ENCODE measurements at regions not wholly inside any gene's neighbourhood (a gene's known extent, or its start where the extent isn't known, plus 50 kb on each side); places are given as distances from the start of the nearest gene placed in this dataset.

DNA sequence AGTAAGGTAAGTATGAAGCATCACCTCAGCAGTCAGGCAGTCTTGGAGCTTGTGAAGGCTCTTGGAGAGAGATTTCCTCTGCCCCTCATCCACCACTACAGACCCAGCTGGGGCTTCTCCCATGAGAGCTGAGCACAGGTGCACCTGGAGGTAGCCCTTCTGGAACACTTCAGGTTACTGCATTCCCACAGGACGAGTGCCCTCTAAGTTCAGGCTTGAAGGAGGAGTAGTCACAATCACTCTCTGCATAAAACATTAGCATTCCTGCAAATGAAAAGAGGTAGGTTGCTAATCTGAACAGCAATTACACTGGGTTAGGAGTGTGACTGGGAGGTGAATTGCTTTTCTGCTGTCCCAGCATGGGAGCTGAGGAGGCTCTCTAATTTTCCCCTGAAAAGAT is 308.8 kb downstream of the TEX13C start:
- FAIRE-seq (no peak), DNase-seq (ENCODE audit: low read depth, low spot score) (no peak)
- dilution Hi-C loops (cut with MboI; ENCODE audit: extremely low pct_ligation_motif_present, low sequenced_read_pairs), result no loop called here
- no peaks in the 10 kb centered on the region for H3K36me3 ChIP-seq (ENCODE audit: control insufficient read depth in 2 of 2, extremely low read depth in 1 of 2, insufficient read depth in 2 of 2, low read length in 2 of 2)
- no peaks in the 10 kb centered on the region for H3K79me2 ChIP-seq (ENCODE audit: control insufficient read depth, insufficient read depth, low read length)
- no peak overlapping the region for H2AFZ ChIP-seq (ENCODE audit: low read depth, low read length)
- no peak overlapping the region for H3K27ac ChIP-seq (ENCODE audit: insufficient read depth, low read depth, low read length)
- no peaks in the 10 kb centered on the region for H3K4me1 ChIP-seq (ENCODE audit: control insufficient read depth, extremely low read depth, insufficient read depth, low read length)
- TF ChIP-seq JUN (IDR thresholded peaks at IDR 0.05; ENCODE audit: borderline replicate concordance, insufficient read depth, insufficient read length, low read depth) (no peak), POLR2A (IDR thresholded peaks at IDR 0.05; ENCODE audit: low read depth, low read length) (no peak), FOS (IDR thresholded peaks at IDR 0.05; ENCODE audit: borderline replicate concordance, insufficient read depth, low read length) (no peak), POLR2AphosphoS5 (IDR thresholded peaks at IDR 0.05; ENCODE audit: insufficient read depth, low read depth, low read length) (no peak)
- TF ChIP-seq, protein P1, sequence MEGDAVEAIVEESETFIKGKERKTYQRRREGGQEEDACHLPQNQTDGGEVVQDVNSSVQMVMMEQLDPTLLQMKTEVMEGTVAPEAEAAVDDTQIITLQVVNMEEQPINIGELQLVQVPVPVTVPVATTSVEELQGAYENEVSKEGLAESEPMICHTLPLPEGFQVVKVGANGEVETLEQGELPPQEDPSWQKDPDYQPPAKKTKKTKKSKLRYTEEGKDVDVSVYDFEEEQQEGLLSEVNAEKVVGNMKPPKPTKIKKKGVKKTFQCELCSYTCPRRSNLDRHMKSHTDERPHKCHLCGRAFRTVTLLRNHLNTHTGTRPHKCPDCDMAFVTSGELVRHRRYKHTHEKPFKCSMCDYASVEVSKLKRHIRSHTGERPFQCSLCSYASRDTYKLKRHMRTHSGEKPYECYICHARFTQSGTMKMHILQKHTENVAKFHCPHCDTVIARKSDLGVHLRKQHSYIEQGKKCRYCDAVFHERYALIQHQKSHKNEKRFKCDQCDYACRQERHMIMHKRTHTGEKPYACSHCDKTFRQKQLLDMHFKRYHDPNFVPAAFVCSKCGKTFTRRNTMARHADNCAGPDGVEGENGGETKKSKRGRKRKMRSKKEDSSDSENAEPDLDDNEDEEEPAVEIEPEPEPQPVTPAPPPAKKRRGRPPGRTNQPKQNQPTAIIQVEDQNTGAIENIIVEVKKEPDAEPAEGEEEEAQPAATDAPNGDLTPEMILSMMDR (IDR thresholded peaks at IDR 0.05; ENCODE audit: extremely low read depth in 1 of 2, insufficient read depth in 1 of 2, low read depth in 1 of 2, low read length in 2 of 2), result no peak
- no peaks in the 10 kb centered on the region for H4K20me1 ChIP-seq (replicated peaks; ENCODE audit: control insufficient read depth, extremely low read depth, insufficient read depth, low read length)
- no peak overlapping the region for H3K9ac ChIP-seq (replicated peaks; ENCODE audit: extremely low read depth, insufficient read depth, low read length)
- H3K4me3 ChIP-seq (replicated peaks in 1 of 3; ENCODE audit: insufficient read depth in 1 of 3, low read depth in 1 of 3, low read length in 3 of 3), result no peak overlapping the region
- H3K9me1 ChIP-seq (replicated peaks; ENCODE audit: control insufficient read depth, extremely low read depth, insufficient read depth, low read length), result no peaks in the 10 kb centered on the region
- no TSS peak for BruUV-seq (replicated peaks)
- H3K27me3 ChIP-seq (ENCODE audit: control insufficient read depth in 2 of 2, insufficient read depth in 2 of 2, low read length in 2 of 2), result no peaks in the 10 kb centered on the region
- POLR2A ChIA-PET, result no interaction called here
- H3K9me3 ChIP-seq (replicated peaks; ENCODE audit: control insufficient read depth, insufficient read depth, low read length), result no peaks in the 10 kb centered on the region
- CTCF ChIA-PET, result no interaction called here
- no peak overlapping the region for H3K4me2 ChIP-seq (ENCODE audit: insufficient read depth, low read length)
- intact Hi-C loops (cut with micrococcal nuclease), result no loop called here

DNA sequence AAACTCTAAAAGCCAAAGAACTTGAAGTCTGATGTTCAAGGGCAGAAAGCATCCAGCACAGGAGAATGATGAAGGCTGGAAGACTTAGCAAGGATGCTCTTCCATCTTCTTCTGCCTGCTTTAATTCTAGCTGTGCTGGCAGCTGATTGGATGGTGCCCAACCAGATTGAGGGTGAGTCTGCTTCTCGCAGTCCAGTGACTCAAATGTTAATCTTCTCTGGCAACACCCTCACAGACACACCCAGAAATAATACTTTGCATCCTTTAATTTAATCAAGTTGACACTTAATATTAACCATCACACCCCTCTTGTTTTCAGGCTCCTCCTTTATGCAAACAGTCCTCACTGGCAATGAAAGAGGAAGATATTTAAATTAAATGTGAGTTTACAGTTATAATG is 321.7 kb downstream of the TEX13C start:
- DNase-seq (ENCODE audit: low read depth, low spot score) (no peak), FAIRE-seq (no peak)
- BruUV-seq (replicated peaks), result no TSS peak
- ChIA-PET CTCF (no interaction called here), POLR2A (no interaction called here)
- no peaks in the 10 kb centered on the region for H3K9me3 ChIP-seq (replicated peaks; ENCODE audit: control insufficient read depth, insufficient read depth, low read length)
- intact Hi-C loops (cut with micrococcal nuclease), result no loop called here
- no peak overlapping the region for H3K4me2 ChIP-seq (ENCODE audit: insufficient read depth, low read length)
- H3K79me2 ChIP-seq (ENCODE audit: control insufficient read depth, insufficient read depth, low read length), result no peaks in the 10 kb centered on the region
- dilution Hi-C loops (cut with MboI; ENCODE audit: extremely low pct_ligation_motif_present, low sequenced_read_pairs), result no loop called here
- H3K27me3 ChIP-seq (ENCODE audit: control insufficient read depth in 2 of 2, insufficient read depth in 2 of 2, low read length in 2 of 2), result no peaks in the 10 kb centered on the region
- no peaks in the 10 kb centered on the region for H3K36me3 ChIP-seq (ENCODE audit: control insufficient read depth in 2 of 2, extremely low read depth in 1 of 2, insufficient read depth in 2 of 2, low read length in 2 of 2)
- H4K20me1 ChIP-seq (replicated peaks; ENCODE audit: control insufficient read depth, extremely low read depth, insufficient read depth, low read length), result no peaks in the 10 kb centered on the region
- no peak for TF ChIP-seq MYC (IDR thresholded peaks at IDR 0.05; ENCODE audit: low read depth, low read length)
- TF ChIP-seq POLR2A (IDR thresholded peaks at IDR 0.05; ENCODE audit: low read depth, low read length), result no peak
- TF ChIP-seq GATA2 (IDR thresholded peaks at IDR 0.05; ENCODE audit: insufficient read depth, insufficient read length, low read depth, low read length), result no peak
- TF ChIP-seq EZH2 (IDR thresholded peaks at IDR 0.05; ENCODE audit: borderline replicate concordance, low read depth, low read length, severe bottlenecking), result no peak
- TF ChIP-seq, protein P1 (IDR thresholded peaks at IDR 0.05; ENCODE audit: extremely low read depth in 1 of 2, insufficient read depth in 1 of 2, low read depth in 1 of 2, low read length in 2 of 2), result no peak
- TF ChIP-seq JUN (IDR thresholded peaks at IDR 0.05; ENCODE audit: borderline replicate concordance, insufficient read depth, insufficient read length, low read depth), result no peak
- no peak for TF ChIP-seq POLR2AphosphoS5 (IDR thresholded peaks at IDR 0.05; ENCODE audit: insufficient read depth, low read depth, low read length)
- no peaks in the 10 kb centered on the region for H3K9me1 ChIP-seq (replicated peaks; ENCODE audit: control insufficient read depth, extremely low read depth, insufficient read depth, low read length)
- no peak overlapping the region for H3K9ac ChIP-seq (replicated peaks; ENCODE audit: extremely low read depth, insufficient read depth, low read length)
- H2AFZ ChIP-seq (ENCODE audit: low read depth, low read length), result no peak overlapping the region
- no peak overlapping the region for H3K4me3 ChIP-seq (replicated peaks in 1 of 3; ENCODE audit: insufficient read depth in 1 of 3, low read depth in 1 of 3, low read length in 3 of 3)
- H3K4me1 ChIP-seq (ENCODE audit: control insufficient read depth, extremely low read depth, insufficient read depth, low read length), result no peaks in the 10 kb centered on the region
- no peak overlapping the region for H3K27ac ChIP-seq (ENCODE audit: insufficient read depth, low read depth, low read length)
